BJ (cell line): ENCODE measurements at regions not wholly inside any gene's neighbourhood (a gene's known extent, or its start where the extent isn't known, plus 50 kb on each side); places are given as distances from the start of the nearest gene placed in this dataset.

Experiments
- CTCF ChIA-PET: fragments of 350-600 bp; formaldehyde crosslinking; extraction: SDS; loops from one replicate; lab custom pipeline; 2021; ENCODE audit warnings: antibody characterized with exemption, inconsistent platforms; lab: Yijun Ruan, JAX
- POLR2A ChIA-PET: fragments of 300-600 bp; sonication (Branson Sonifier 250); formaldehyde crosslinking; extraction: SDS; loops from one replicate; lab custom pipeline; 2021; ENCODE audit warnings: antibody characterized with exemption; lab: Charles Lee
- DNase-seq: peaks from one replicate; pipeline ENCODE4 v3.0.0-alpha.2; 2011; ENCODE audit warnings: low read depth
- H3K27me3 ChIP-seq: 2 replicates; pipeline ENCODE4 v1.6.0; 2011; ENCODE audit warnings: low read length; ENCODE audit not compliant: control insufficient read depth, insufficient read depth
- H3K36me3 ChIP-seq: 2 replicates; pipeline ENCODE4 v1.5.1; 2011; ENCODE audit warnings: low read length; ENCODE audit not compliant: control insufficient read depth, insufficient read depth
- H3K4me3 ChIP-seq: 2 replicates; pipeline ENCODE4 v1.5.1; 2011; ENCODE audit warnings: low read depth, mild to moderate bottlenecking, control low read depth, low read length
- TF ChIP-seq, protein P1 (sequence below): IDR thresholded peaks from 2 replicates; pipeline ENCODE4 v1.5.1; 2011; ENCODE audit warnings: low read depth, mild to moderate bottlenecking, control low read depth, inconsistent platforms, low read length, moderate library complexity; ENCODE audit not compliant: insufficient read depth

DNA sequence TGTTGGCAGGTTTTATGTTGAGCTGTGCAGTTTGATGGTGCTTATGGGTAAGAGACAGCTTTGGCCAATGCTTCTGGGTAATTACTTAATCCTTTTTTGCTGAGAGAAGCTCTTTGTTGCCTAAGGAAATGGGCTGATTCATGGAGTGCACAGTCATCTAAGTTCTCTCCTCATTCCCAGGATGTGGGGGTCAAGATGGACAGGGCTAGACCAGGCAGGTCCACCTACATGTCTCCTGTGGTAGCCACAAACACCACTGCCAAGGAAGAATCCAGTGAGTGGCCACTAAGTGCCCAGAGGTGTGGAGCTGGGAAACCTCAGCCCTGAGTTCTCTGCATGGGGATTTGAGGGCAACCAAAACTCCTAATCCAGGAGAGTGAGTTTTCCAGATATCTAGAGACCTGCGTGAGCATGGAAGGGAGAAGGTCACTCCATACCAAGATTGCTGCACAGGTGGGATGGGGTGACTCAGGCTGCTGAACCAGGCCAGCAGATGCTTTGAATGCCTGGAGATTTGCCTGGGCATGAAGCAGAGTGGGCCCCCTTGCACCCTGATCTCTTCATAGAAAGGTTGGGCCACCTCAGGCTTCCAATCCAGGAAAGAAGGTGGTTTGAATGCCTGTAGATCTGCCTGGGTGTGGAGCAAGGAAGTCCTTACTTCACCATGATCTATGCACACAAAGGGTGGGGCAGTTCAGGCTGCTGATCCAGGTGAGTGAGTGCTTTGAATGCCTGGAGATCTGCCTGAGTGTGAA is 234.8 kb upstream of the GNPDA2 start:
- no peak for DNase-seq
- H3K36me3 ChIP-seq = no peaks in the 10 kb centered on the region
- ChIA-PET CTCF (no interaction called here), POLR2A (no interaction called here)
- H3K4me3 ChIP-seq = no peak overlapping the region
- no peaks in the 10 kb centered on the region for H3K27me3 ChIP-seq
- TF ChIP-seq, protein P1, sequence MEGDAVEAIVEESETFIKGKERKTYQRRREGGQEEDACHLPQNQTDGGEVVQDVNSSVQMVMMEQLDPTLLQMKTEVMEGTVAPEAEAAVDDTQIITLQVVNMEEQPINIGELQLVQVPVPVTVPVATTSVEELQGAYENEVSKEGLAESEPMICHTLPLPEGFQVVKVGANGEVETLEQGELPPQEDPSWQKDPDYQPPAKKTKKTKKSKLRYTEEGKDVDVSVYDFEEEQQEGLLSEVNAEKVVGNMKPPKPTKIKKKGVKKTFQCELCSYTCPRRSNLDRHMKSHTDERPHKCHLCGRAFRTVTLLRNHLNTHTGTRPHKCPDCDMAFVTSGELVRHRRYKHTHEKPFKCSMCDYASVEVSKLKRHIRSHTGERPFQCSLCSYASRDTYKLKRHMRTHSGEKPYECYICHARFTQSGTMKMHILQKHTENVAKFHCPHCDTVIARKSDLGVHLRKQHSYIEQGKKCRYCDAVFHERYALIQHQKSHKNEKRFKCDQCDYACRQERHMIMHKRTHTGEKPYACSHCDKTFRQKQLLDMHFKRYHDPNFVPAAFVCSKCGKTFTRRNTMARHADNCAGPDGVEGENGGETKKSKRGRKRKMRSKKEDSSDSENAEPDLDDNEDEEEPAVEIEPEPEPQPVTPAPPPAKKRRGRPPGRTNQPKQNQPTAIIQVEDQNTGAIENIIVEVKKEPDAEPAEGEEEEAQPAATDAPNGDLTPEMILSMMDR = no peak

DNA sequence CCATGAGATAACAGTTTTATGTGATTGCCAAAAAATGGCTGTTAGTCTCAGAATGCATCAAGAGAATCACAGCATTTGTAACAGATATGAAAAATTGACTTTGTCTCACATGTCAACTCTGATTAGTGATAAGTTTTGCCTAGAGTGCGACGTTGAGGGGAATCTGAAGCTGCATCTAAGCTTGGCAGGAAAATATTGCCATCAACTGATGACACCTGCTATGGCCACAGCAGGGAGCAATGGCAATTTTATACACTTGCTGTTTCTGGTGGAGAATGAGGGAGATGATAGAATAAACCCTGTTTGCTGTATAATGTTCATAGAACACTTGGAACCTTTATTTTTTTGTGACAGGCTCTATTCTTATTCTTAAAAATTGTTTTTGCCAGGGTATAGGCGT is 205.4 kb upstream of the GNPDA2 start:
- DNase-seq = no peak
- Histone ChIP-seq H3K4me3 (no peak overlapping the region), H3K36me3 (no peaks in the 10 kb centered on the region), H3K27me3 (no peaks in the 10 kb centered on the region)
- ChIA-PET CTCF (no interaction called here), POLR2A (no interaction called here)
- TF ChIP-seq, protein P1 = no peak

DNA sequence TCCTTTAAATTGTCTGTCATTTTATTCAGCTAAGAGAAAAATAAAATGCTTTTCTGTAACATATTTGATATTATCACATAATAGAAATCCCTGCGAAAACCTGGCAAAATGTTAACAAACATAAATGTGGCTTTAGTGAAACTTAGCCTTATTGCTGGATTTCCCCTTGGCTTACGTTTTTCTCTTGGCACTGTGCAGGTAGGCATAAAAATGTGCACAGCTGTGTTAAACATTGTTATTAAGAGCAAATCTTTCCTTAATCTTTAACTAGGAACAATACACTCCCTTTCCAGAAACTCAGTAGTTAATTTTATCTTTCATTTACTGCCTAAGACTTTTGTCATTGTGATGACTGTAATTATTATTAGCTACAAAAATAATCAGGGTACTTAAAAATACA is 202.4 kb upstream of the GNPDA2 start:
- ChIA-PET POLR2A (no interaction called here), CTCF (interaction anchor here (0.7 to 1.2 kb wide), 2 partner anchors 8 to 649 kb away, joined by 3 read pairs; no protein-coding TSS in a partner anchor)
- Histone ChIP-seq H3K4me3 (no peak overlapping the region), H3K36me3 (no peaks in the 10 kb centered on the region), H3K27me3 (no peaks in the 10 kb centered on the region)
- TF ChIP-seq, protein P1 = no peak
- DNase-seq = no peak

DNA sequence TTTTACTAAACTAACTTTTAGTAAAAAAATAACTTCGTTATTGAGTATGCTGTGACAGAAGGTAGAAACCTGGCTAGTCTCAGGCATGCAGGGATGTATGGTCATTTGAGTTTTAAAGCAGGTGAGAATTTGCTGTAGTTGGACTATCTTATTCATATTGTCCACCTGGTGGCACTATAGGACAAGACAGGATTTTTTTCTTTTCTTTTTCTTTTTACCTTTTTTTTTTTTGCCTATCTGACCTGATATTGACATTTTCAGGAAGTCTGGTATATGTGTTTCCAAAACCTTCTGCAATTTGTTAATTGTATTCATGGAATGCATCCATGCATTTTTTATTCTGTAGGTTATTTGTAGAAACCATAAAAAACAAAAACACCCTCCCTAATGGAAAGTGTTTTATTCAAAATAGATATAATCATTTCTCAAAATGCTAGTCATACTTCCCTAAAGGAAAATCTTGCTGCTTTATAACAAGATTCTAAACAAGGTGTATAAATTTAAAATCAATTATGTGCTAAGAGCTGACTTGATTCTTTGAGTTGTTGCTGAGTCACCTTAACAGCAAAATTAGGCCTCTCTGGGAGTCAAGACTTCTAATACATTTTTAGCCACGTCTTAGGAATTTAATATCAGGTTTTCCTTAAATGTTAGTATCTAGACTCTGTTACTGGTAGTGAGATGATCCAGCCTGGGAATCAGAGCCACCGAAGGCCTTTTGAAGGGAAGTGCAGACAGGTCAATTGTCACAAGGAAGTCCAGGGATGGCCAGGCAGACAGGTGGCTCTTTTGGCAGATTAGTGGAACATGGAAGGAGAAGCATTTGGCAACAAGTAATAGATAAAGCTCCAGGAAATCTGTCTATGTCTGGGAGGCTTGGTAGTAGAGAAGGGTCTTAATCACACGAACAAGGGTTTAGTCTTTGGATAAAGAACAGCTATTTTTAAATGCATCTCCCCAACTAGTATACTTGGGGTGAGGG is 201.3 kb upstream of the GNPDA2 start:
- POLR2A ChIA-PET = no interaction called here

More for the DNA sequence above, 201.3 kb upstream of the GNPDA2 start:
- CTCF ChIA-PET = interaction anchor here (1.2 kb wide), 1 partner anchor 9 kb away, joined by 3 read pairs; no protein-coding TSS in a partner anchor
- TF ChIP-seq, protein P1 = 0 out of 2 replicates have a peak, but pooled peaks have one; percentile 8
- Histone ChIP-seq H3K36me3 (no peaks in the 10 kb centered on the region), H3K4me3 (no peak overlapping the region), H3K27me3 (no peaks in the 10 kb centered on the region)
- DNase-seq = no peak
